H9 (cell line): ENCODE measurements at regions not wholly inside any gene's neighbourhood (a gene's known extent, or its start where the extent isn't known, plus 50 kb on each side); places are given as distances from the start of the nearest gene placed in this dataset.

Source experiments
- DNase-seq: peaks from one replicate; pipeline ENCODE4 v3.0.0-alpha.2; 2017
- H2AFZ ChIP-seq: one replicate; pipeline ENCODE4 v1.6.1; 2013; ENCODE audit warnings: mild to moderate bottlenecking, low read length, control low read depth, moderate library complexity
- H2AK5ac ChIP-seq: 2 replicates; pipeline ENCODE4 v1.6.1; 2013; ENCODE audit warnings: low read length, control low read depth, mixed read lengths; ENCODE audit not compliant: insufficient read length
- H2BK120ac ChIP-seq: one replicate; pipeline ENCODE4 v1.6.1; 2013; ENCODE audit warnings: low read depth, mild to moderate bottlenecking, low read length, control low read depth, inconsistent platforms; ENCODE audit not compliant: poor library complexity, severe bottlenecking
- H2BK12ac ChIP-seq: 2 replicates; pipeline ENCODE4 v1.6.1; 2013; ENCODE audit warnings: low read length, control low read depth, mixed read lengths, low read depth; ENCODE audit not compliant: insufficient read length
- H2BK15ac ChIP-seq: 2 replicates; pipeline ENCODE4 v1.6.1; 2013; ENCODE audit warnings: low read depth, low read length, control low read depth
- H2BK20ac ChIP-seq: one replicate; pipeline ENCODE4 v1.6.1; 2013; ENCODE audit warnings: low read depth, mild to moderate bottlenecking, low read length, control low read depth, inconsistent platforms; ENCODE audit not compliant: poor library complexity, severe bottlenecking
- H2BK5ac ChIP-seq: 2 replicates; pipeline ENCODE4 v1.6.1; 2013; ENCODE audit warnings: low read length, control low read depth, mixed read lengths; ENCODE audit not compliant: insufficient read length
- H3K14ac ChIP-seq: 2 replicates; pipeline ENCODE4 v1.6.1; 2013; ENCODE audit warnings: low read length, control low read depth; ENCODE audit not compliant: insufficient read depth
- H3K18ac ChIP-seq: 2 replicates; pipeline ENCODE4 v1.6.1; 2013; ENCODE audit warnings: low read depth, mild to moderate bottlenecking, mixed read lengths, low read length, control low read depth; ENCODE audit not compliant: insufficient read length
- H3K23ac ChIP-seq: 2 replicates; pipeline ENCODE4 v1.6.1; 2013; ENCODE audit warnings: low read length, control low read depth, mixed read lengths, low read depth; ENCODE audit not compliant: insufficient read length
- H3K23me2 ChIP-seq: 2 replicates; pipeline ENCODE4 v1.6.1; 2013; ENCODE audit warnings: low read depth, mild to moderate bottlenecking, mixed read lengths, low read length, control low read depth; ENCODE audit not compliant: insufficient read length, poor library complexity, severe bottlenecking
- H3K27ac ChIP-seq: 2 replicates; pipeline ENCODE4 v1.5.1; 2013; ENCODE audit warnings: low read length, control low read depth, mixed read lengths, low read depth; ENCODE audit not compliant: insufficient read length
- H3K27me3 ChIP-seq: 2 replicates; pipeline ENCODE4 v1.6.1; 2013; ENCODE audit warnings: low read length, control low read depth, inconsistent platforms; ENCODE audit not compliant: insufficient read depth
- H3K4ac ChIP-seq: 2 replicates; pipeline ENCODE4 v1.6.1; 2013; ENCODE audit warnings: low read depth, mild to moderate bottlenecking, control low read depth, inconsistent platforms, low read length, moderate library complexity
- H3K4me1 ChIP-seq: 2 replicates; pipeline ENCODE4 v1.6.1; 2013; ENCODE audit warnings: low read length, control low read depth, inconsistent platforms; ENCODE audit not compliant: insufficient read depth
- H3K4me2 ChIP-seq: 2 replicates; pipeline ENCODE4 v1.6.1; 2013; ENCODE audit warnings: low read length, control low read depth, mixed read lengths; ENCODE audit not compliant: insufficient read length, insufficient read depth
- H3K56ac ChIP-seq: 2 replicates; pipeline ENCODE4 v1.6.1; 2013; ENCODE audit warnings: low read depth, mild to moderate bottlenecking, mixed read lengths, low read length, control low read depth; ENCODE audit not compliant: insufficient read length
- H3K79me1 ChIP-seq: 2 replicates; pipeline ENCODE4 v1.6.1; 2013; ENCODE audit warnings: low read depth, mild to moderate bottlenecking, moderate library complexity, low read length, control low read depth, inconsistent platforms; ENCODE audit not compliant: insufficient read depth, poor library complexity, severe bottlenecking
- H3K79me2 ChIP-seq: 2 replicates; pipeline ENCODE4 v1.6.1; 2013; ENCODE audit warnings: low read length, control low read depth, inconsistent platforms; ENCODE audit not compliant: insufficient read depth
- H3K9ac ChIP-seq: 2 replicates; pipeline ENCODE4 v1.6.1; 2013; ENCODE audit warnings: low read length, control low read depth, mixed read lengths; ENCODE audit not compliant: insufficient read length; ENCODE audit errors: extremely low read depth
- H3K9me3 ChIP-seq: one replicate; pipeline ENCODE4 v1.6.1; 2013; ENCODE audit warnings: low read depth, low read length, inconsistent platforms; ENCODE audit not compliant: control insufficient read depth
- H3T11ph ChIP-seq: one replicate; pipeline ENCODE4 v1.6.1; 2013; ENCODE audit warnings: mild to moderate bottlenecking, low read length, control low read depth, inconsistent platforms
- H4K20me1 ChIP-seq: one replicate; pipeline ENCODE4 v1.6.1; 2013; ENCODE audit not compliant: control insufficient read depth, insufficient read length, insufficient read depth
- H4K5ac ChIP-seq: 2 replicates; pipeline ENCODE4 v1.6.1; 2013; ENCODE audit warnings: low read depth, mild to moderate bottlenecking, mixed read lengths, low read length, control low read depth; ENCODE audit not compliant: insufficient read length
- H4K8ac ChIP-seq: replicated peaks from 2 replicates; pipeline ENCODE4 v1.6.1; 2013; ENCODE audit warnings: low read length, control low read depth, mixed read lengths, low read depth; ENCODE audit not compliant: insufficient read length
- H4K91ac ChIP-seq: 2 replicates; pipeline ENCODE4 v1.6.1; 2013; ENCODE audit warnings: low read depth, mild to moderate bottlenecking, moderate library complexity, mixed read lengths, low read length, control low read depth; ENCODE audit not compliant: insufficient read length
- H3K27ac Mint-ChIP-seq, 3 experiments: 2 replicates in 2 of 3; 3 replicates in 1 of 3; pipeline ENCODE4 v1.8.0; 2020 to 2021; ENCODE audit warnings: mixed read lengths in 3 of 3, mild to moderate bottlenecking in 1 of 3, moderate library complexity in 1 of 3
- H3K27me3 Mint-ChIP-seq: 2 replicates; pipeline ENCODE4 v1.8.0; 2021; ENCODE audit warnings: low read depth, mild to moderate bottlenecking, moderate library complexity, mixed read lengths
- H3K36me3 Mint-ChIP-seq, 3 experiments: 2 replicates in 2 of 3; 3 replicates in 1 of 3; pipeline ENCODE4 v1.8.0; 2020 to 2021; ENCODE audit warnings: low read depth in 3 of 3, mixed read lengths in 3 of 3; ENCODE audit not compliant: insufficient read depth in 1 of 3
- H3K4me1 Mint-ChIP-seq, 2 experiments: 2 replicates each; pipeline ENCODE4 v1.8.0; 2020; ENCODE audit warnings: mixed read lengths in 2 of 2
- H3K4me3 Mint-ChIP-seq, 2 experiments: 2 replicates in 1 of 2; 3 replicates in 1 of 2; pipeline ENCODE4 v1.8.0; 2020 to 2021; ENCODE audit warnings: mild to moderate bottlenecking in 2 of 2, mixed read lengths in 2 of 2, moderate library complexity in 1 of 2
- H3K9me3 Mint-ChIP-seq, 2 experiments: 2 replicates in 1 of 2; 3 replicates in 1 of 2; pipeline ENCODE4 v1.8.0; 2020; ENCODE audit warnings: mild to moderate bottlenecking in 2 of 2, mixed read lengths in 2 of 2, moderate library complexity in 1 of 2
- CTCF ChIP-seq: fragments of 200-600 bp; sonication (generic); conservative IDR thresholded peaks from 3 replicates; pipeline ENCODE4 v1.8.0; 2021; ENCODE audit warnings: antibody characterized with exemption, mild to moderate bottlenecking
- WGBS: extraction: QIAGEN DNeasy Blood & Tissue Kit; methylation state at CpG from one replicate; pipeline ENCODE4 v1.1.7; 2013; ENCODE audit warnings: missing lambda C conversion rate, low lambda C conversion rate, mixed read lengths; ENCODE audit not compliant: insufficient read length; ENCODE audit errors: extremely low coverage; 5-methylcytosine and 5-hydroxymethylcytosine counted together

GRCh38 chr5:17333755-17334154 lies 116.3 kb downstream of the BASP1 start:
- Histone ChIP-seq H3K23ac (no peak overlapping the region), H3K9ac (no peak overlapping the region), H3K4me2 (no peak overlapping the region), H2AK5ac (no peak overlapping the region), H4K8ac (no peak overlapping the region), H2BK20ac (no peak overlapping the region), H3K56ac (no peak overlapping the region), H3K27ac (no peak overlapping the region), H4K5ac (no peak overlapping the region), H3T11ph (no peak overlapping the region), H3K27me3 (no peaks in the 10 kb centered on the region), H4K20me1 (no peaks in the 10 kb centered on the region), H2BK5ac (no peak overlapping the region), H2BK15ac (no peak overlapping the region), H3K79me1 (no peaks in the 10 kb centered on the region), H3K4ac (no peak overlapping the region), H3K9me3 (no peaks in the 10 kb centered on the region), H3K18ac (no peak overlapping the region), H2AFZ (no peak overlapping the region), H3K4me1 (no peaks in the 10 kb centered on the region), H3K79me2 (no peaks in the 10 kb centered on the region), H2BK120ac (no peak overlapping the region), H3K14ac (no peak overlapping the region), H4K91ac (no peak overlapping the region), H2BK12ac (no peak overlapping the region), H3K23me2 (no peaks in the 10 kb centered on the region)
- Mint-ChIP-seq H3K9me3 (peaks cover 15 to 26% of the 10 kb centered on the region in 2 experiments), H3K27me3 (no peaks in the 10 kb centered on the region; the same call in 1 of the 2 replicates), H3K4me1 (0 out of 4 replicates have a peak, but pooled peaks cover 0 to 3% of the 10 kb centered on the region in 2 experiments), H3K36me3 (peaks cover 7 to 18% (median 11%) of the 10 kb centered on the region in 3 experiments), H3K27ac (no peak overlapping the region), H3K4me3 (no peak overlapping the region)
- DNase-seq = no peak
- no CpG with 5 or more reads among the region's 3 CpGs for WGBS
- no peak for TF ChIP-seq CTCF
